GM18858 (cell line): ENCODE measurements at regions not wholly inside any gene's neighbourhood (a gene's known extent, or its start where the extent isn't known, plus 50 kb on each side); places are given as distances from the start of the nearest gene placed in this dataset.
"Not testable (repeated sequence)": the region's sequence is repeated elsewhere in the genome, so short reads cannot be mapped to it uniquely, and the experiment has no call there.

Source experiments
- ATAC-seq: cut with Tn5 transposase; IDR thresholded peaks from one replicate; pipeline ENCODE4 v1.9.1; 2021; ENCODE audit not compliant: unreplicated experiment

GRCh38 chr3:31096661-31097395 is 202.4 kb upstream of the GADL1 start:
- no peak for ATAC-seq

GRCh38 chr3:31100519-31100918 is 206.1 kb upstream of the GADL1 start:
- no peak for ATAC-seq

- not testable (repeated sequence) for ATAC-seq
Measured at GRCh38 chr3:31101285-31101684, 206.8 kb upstream of the GADL1 start.

DNA sequence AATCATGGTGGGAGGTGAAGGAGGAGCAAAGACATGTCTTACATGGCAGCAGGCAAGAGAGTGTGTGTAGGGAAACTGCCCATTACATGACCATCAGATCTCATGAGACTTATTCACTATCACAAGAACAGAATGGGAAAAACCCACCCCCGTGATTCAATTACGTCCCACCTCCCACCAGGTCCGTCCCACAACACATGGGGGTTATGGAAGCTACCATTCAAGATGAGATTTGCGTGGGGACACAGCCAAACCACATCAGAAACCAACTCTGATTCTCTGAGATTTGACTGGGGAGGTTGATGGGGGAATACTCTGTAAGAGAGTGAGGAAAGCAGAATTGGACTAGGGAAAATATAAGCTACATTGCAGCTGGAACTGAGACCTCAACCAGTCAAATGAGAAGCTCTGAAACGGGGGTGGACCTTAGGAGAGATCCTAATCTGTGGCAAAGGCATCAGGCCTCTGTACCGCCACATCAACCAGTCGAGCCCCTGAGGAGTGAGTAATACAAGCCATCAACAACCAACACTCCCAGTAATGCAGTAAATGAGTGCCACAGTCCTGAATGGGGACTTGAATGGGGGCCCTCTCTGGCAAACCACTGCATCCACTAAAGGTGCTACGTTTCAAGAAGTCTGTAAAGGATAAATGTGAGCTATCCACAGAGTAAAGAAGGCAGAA is 207.9 kb upstream of the GADL1 start:
- no peak for ATAC-seq

GRCh38 chr3:31103181-31103580 is 208.7 kb upstream of the GADL1 start:
- no peak for ATAC-seq

DNA sequence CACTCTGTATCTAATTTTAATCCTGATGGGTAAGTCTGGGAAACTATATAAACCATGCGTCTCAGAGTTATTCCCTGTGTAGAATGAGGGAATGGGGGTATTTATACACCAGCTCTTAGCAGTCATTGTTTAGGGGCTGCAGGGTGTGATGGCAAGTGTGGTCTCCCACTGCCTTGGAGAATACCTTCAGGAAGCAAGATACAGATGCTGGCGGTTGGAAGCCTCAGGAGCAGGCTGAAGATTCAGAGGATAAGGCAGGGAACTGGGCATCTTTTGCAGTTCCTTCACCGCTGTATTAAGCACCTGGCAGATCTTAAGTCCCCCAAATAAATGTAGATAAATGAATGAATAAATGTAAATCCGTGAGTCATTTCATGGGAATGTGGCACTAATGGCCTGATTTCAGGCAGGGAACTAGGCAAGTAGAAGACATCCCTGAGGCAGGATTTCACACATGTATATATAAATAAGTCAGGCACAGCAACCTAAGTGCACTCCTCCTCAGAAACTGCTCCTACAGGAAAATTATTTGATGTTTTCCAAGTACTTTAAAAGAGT is 209.2 kb upstream of the GADL1 start:
- ATAC-seq: no peak

DNA sequence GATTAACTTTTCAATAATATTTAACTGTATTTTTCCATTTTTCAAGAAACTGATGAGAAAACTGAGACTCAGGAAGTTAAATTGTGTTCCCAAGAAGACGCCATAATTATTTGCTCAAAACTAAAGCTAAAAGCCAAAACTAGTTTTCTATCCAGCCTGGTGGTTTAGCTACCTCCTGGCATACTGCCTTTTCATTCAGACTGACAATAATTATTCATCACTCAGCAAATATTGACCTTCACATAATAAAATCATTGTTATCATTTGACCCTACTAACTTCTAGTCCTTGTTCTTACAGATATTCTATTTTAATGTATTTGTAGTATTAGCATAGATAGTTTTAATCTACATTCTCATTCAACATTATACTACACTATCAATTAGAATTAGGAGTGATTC is 210.6 kb upstream of the GADL1 start:
- ATAC-seq: no peak

DNA sequence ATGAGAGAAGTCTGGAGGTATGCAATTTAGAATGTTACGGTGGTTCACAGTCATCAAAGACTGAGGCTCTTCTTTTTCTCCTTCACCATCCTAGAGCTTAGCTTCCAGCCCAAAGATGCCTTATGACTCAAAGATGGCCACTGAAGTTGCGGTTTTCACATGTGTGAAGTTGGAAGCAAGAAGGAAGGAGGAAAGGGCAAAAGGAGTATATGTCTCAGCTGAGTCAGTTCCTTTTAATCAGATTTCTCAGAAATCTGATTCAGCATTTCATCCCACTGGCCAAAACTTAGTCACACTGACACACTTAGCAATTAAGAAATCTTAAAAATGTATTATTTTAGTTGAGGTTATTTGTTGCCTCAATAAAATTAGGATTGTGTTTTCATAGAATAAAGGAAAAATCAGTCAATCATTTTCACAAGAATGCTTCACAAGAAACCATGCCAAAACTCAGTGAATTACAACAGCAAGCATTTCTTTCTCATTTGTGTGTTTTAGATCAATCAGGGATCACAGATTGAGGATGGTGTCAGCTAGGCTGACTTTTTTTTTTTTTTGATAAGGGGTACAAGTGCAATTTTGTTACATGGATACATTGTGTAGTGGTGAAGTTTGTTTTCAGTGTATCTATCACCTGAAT is 211.1 kb upstream of the GADL1 start:
- ATAC-seq: no peak

GRCh38 chr3:31106204-31106603 is 211.7 kb upstream of the GADL1 start:
- ATAC-seq: no peak

DNA sequence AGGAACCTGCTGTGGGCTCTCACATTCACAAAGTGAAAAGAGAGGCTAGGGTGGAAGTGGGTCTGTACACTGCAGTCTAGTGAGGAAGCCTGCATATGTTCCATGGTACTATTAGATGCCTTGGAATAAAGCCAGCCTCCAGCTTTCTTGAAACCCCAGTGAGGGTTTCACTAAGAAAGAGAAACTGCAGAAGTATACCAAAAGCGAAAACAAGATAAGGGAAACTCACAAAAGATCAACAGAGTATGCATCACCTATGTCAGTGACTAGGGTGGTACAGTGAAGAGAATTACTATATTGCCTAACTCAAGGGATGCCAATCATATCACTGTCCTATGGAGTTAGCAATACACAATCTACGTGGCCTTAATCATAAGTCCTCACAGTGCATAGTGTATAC is 212.5 kb upstream of the GADL1 start:
- ATAC-seq: peak; percentile 99

GRCh38 chr3:31114929-31115283 is 220.4 kb upstream of the GADL1 start:
- no peak for ATAC-seq

DNA sequence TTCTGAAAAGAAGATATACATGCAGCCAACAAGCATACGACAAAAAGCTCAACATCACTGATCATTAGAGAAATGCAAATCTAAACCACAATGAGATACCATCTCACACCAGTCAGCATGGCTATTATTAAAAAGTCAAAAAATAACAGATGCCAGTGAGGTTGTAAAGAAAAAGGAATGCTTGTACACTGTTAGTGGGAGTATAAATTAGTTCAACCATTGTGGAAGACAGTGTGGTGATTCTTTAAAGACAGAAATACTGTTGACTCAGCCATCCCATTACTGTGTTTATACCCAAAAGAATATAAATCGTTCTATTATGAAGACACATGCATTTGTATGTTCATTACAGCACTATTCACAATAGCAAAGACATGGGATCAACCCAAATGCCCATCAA is 221.1 kb upstream of the GADL1 start:
- ATAC-seq: not testable (repeated sequence)

DNA sequence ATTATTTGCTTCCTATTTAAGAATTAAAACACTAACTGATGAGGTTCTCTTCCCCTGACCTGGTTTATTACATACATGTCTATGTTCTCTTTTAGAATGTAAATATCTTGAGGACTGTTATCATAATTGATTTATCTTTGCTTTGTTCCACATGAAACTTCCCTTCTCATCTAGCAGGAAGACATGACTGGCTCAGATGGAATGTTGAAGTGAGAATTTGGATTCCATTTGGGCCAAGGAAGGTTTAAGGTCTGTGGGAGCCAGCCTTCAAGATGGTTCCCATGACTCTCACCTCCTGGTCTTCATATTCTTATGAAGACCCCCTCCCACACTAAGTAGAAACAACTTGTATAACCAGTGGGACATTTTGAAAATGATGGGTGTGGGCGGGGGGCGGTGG is 222.2 kb upstream of the GADL1 start:
- no peak for ATAC-seq

DNA sequence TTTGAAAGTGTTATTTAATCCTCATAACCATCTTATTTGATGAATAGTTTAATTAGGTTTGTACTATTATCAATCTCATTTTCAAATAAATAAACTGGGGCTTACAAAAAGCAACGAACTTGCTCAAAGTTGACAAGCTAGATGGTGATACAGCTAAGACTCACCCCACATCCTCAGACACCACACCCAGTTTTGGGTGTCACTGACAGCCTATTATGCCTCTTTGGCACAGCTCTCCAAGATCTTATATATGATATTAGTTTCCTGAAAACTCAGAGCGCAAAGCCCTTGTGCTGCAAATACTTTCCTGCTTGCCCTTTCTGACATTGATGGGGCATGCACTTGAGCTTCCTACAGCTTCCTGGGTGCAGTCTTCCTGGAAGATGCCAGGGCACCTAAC is 223.4 kb upstream of the GADL1 start:
- ATAC-seq: no peak

GRCh38 chr3:31124373-31124772 is 229.9 kb upstream of the GADL1 start:
- no peak for ATAC-seq

DNA sequence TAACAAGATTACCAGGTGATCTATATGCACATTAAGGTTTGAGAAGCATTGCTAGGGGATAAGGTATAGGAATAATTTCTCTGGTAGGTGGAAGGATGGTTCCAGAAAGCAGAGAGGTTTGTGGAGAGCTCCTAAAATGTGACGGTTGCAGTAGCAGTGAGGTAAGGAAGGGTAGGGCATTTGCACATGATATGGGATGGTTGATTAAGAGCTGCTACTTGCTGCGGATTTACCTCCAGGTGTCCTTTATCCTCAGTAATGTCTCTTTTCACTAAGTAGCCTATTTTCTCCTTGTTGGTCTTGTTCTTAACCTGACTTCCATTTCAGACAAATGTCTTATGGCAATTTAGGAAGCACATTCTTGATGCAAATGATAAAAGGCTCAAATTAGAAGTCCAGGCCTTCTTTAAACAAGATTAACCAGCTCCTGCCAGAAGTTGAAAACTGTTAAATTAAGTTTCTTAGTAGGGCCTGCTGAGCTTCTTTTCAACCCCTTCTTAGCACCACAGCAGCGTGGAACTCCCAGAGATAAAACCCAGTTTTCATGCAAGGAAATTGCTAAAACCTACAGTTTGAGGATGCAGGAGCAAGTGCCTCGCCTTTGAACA is 231.1 kb upstream of the GADL1 start:
- no peak for ATAC-seq

GRCh38 chr3:31129241-31129640 is 234.8 kb upstream of the GADL1 start:
- ATAC-seq: no peak

DNA sequence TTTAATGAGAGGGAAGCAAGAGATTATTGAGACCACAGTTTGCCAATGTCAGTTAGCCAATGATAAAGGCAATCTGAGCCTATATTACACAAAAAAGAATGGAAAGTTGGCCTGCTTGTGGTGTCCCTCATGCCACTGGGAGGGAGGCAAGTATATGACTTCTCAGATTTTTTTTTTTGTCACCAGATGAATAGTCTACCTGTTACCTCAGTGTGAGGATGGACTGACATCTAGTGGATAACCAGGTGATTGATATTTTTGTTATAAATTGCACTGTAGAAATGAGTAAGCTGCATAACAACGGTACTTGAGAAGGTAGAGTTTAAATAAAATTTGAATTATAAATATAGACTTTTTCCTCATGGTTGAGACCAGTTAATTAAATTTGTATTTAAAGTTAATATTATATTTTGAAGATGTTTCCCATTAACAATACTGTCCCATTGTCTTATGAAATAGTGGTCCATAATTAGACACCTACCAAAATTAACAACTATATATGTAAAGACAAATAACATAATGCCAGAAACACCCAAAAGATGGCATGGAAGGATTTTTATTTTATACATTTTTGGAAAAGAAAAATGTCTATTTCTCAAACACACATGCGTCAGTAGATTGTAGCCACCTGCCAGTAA is 237.8 kb upstream of the GADL1 start:
- ATAC-seq: peak; percentile 53

DNA sequence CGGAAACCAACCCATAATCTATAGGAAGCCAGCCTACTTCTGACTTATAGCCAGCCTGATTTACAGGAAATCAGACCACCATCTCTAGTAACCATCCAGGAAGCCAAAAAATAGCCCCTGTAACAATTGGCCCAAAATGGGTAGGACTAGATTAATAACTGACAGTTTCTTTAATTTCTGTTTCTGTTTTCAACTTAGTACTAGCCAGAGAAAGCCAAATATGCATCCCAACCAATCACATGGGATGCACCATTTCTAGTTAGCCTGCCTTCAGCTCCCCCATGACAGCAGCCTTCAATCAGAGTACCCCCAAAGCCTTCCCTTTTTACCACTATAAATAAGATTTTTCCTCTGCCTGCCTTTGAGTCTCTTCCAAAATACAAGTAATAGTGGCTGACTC is 239.1 kb upstream of the GADL1 start:
- no peak for ATAC-seq

DNA sequence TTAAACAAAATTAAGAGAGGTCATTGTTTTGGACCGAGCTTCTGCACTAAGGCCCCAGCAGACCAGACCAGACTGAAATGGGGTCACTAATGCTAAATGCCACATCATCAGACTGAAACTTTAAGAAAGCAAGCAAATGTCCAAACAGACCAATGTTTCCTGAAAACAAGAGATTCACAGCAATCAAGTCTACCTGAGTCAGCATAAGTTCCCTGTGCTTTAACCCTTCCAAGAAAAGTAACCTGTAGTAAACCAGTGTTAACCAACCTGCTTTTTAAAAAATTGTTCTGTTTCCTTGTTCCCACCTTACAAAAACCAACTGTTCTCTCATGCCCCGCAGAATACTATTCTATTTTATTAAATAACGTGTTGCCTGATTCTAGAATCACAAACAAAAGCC is 241.1 kb upstream of the GADL1 start:
- ATAC-seq: no peak
